ENCODE measurements at regions not wholly inside any gene's neighbourhood (a gene's known extent, or its start where the extent isn't known, plus 50 kb on each side); places are given as distances from the start of the nearest gene placed in this dataset.
"Not testable (repeated sequence)": the region's sequence is repeated elsewhere in the genome, so short reads cannot be mapped to it uniquely, and the experiment has no call there.

GRCh38 chr9:135408476-135409254, 70.9 kb upstream of the PPP1R26 start:
- DNase-seq (ENCODE audit: low spot score): no peak

DNA sequence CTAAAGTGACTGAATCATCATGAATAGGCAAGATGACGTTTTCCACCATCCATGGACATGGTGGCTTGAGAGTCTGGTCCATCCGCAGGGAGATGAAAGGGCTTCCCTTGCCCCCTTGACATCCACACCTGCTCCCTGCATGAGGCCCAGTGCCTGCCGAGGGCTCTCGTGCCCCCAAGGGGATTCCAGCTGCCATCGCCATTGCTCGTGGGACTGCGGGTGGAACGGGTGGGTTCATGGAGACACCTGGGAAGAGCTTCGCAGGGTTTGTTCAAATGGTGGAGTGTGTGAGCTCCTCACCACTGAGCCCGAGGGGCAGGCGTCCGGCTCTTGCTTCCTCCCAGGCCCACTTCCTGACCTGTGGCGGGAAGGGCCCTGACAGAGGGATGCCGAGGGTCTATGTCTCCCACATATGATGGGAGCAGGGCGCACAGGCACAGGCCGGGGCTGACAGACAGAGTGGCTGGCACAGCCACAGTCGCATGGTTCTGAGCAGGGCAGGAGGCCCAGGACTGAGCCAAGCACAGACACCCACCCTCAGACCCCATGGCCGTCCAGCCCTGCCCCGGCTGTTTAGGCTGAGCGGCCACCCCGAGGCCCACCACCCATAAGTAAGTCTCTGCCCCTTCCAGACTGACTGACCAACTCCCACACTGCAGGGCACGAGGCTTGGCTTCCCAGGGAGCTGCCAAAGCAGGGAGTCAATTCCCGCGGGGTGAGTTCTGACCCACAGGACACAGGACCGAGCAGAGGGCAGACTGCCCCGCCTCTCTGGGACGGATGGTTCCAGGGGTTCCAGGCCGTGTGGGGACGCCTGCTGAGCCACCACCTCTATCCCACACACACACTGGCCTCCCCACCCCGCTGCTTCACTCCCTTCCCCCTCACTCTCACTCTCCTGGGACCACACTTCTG, 70.0 kb upstream of the PPP1R26 start:
- no peak for DNase-seq (ENCODE audit: low spot score)

DNA sequence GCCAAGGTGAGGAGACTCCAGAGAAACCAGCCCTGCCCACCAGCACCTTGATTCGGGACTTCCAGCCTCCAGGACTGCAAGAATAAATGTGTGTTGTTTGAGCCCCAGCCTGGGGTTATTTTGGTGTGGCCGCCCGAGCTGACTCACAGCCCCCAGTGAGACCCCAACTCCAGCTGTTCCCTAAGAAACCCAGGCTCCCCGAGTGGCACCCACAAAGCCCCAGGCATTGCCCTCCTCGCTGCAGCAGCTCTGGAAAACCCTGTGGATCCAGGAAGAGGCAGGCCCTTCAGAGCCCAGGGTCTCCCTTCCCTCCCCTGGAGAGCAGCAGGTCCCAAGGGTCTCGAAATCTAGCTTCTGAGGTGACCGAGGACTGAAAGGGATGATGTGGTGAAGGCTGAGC, 69.2 kb upstream of the PPP1R26 start:
- DNase-seq (ENCODE audit: low spot score): no peak

GRCh38 chr9:135410831-135411473, 68.6 kb upstream of the PPP1R26 start:
- no peak for DNase-seq (ENCODE audit: low spot score)

- DNase-seq (ENCODE audit: low spot score): not testable (repeated sequence)
These were observed 68.0 kb upstream of the PPP1R26 start for GRCh38 chr9:135411605-135412004.

GRCh38 chr9:135412315-135413085, 67.1 kb upstream of the PPP1R26 start:
- DNase-seq (ENCODE audit: low spot score): peak; percentile 56

- DNase-seq (ENCODE audit: low spot score): no peak
These were observed 66.6 kb upstream of the PPP1R26 start for GRCh38 chr9:135413086-135413375.

GRCh38 chr9:135413461-135413860, 66.1 kb upstream of the PPP1R26 start:
- no peak for DNase-seq (ENCODE audit: low spot score)

GRCh38 chr9:135414293-135414692, 65.3 kb upstream of the PPP1R26 start:
- DNase-seq (ENCODE audit: low spot score): no peak

GRCh38 chr9:135415586-135415985, 64.0 kb upstream of the PPP1R26 start:
- DNase-seq (ENCODE audit: low spot score): no peak

DNA sequence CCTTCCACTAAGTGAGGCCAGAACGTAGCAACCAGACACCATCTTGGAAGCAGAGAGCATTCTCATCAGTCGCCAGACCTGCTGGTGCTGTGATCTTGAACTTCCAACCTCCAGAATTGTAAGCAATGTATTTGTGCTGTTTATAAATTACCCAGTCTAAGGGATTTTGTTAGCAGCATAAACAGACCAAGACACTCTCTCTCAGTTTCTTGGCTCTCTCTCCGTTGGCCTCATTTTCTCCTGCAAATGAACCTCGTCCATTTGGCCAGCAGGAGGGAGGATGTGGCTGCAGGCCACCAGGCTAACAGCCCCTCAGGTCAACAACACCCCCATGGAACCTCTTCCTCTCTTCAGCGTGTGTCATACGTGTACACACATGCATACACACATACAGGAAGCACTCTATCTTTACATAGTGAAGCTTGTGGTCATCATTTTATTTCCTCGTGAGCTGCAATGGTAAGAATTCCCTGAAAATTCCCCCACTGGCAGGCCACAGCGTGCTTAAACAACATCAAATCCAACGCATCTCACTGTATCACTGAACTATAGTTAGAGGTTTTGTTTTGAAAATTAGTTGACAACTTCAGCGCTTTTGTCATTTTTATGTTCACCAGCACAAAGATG, 62.8 kb upstream of the PPP1R26 start:
- DNase-seq (ENCODE audit: low spot score): no peak

GRCh38 chr9:135418161-135418560, 61.4 kb upstream of the PPP1R26 start:
- DNase-seq (ENCODE audit: low spot score): no peak

GRCh38 chr9:135419106-135419505, 60.5 kb upstream of the PPP1R26 start:
- no peak for DNase-seq (ENCODE audit: low spot score)

- DNase-seq (ENCODE audit: low spot score): no peak
These were observed 57.1 kb upstream of the PPP1R26 start for GRCh38 chr9:135422341-135422944.

DNA sequence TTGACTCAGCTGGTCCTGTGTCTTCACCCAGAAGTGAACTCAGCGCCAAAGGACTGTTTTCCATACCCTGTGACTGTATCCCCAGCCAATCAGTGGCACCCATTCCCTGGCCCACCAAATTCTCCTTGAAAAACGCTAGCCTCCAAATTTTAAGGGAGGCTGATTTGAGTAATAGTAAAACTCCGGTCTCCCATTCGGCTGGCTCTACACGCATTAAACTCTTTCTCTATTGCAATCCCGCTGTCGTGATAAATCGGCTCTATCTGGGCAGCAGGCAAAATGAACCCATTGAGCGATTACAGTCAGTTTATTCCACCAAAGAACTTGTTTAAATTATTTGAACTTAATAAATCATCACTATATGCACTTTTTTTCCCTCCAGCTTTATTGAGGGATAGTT, 55.9 kb upstream of the PPP1R26 start:
- DNase-seq (ENCODE audit: low spot score): no peak

Measured in CD4-positive, alpha-beta T cell treated with Interleukin-2 at 100 ng/mL for 4 hours (primary cell).